Neural crest cell (in vitro differentiated cells): ENCODE measurements at regions not wholly inside any gene's neighbourhood (a gene's known extent, or its start where the extent isn't known, plus 50 kb on each side); places are given as distances from the start of the nearest gene placed in this dataset.

Experiments used
- DNase-seq: peaks from one replicate; pipeline ENCODE4 v3.0.0; 2021; ENCODE audit warnings: low read depth, mixed read lengths, low spot score
- H3K27ac Mint-ChIP-seq: one replicate; pipeline ENCODE4 v1.8.0; 2021; ENCODE audit warnings: mild to moderate bottlenecking, mixed read lengths; ENCODE audit not compliant: unreplicated experiment
- H3K27me3 Mint-ChIP-seq: 2 replicates; pipeline ENCODE4 v1.8.0; 2021; ENCODE audit warnings: low read depth, mild to moderate bottlenecking, mixed read lengths
- H3K36me3 Mint-ChIP-seq: 2 replicates; pipeline ENCODE4 v1.8.0; 2021; ENCODE audit warnings: low read depth, mild to moderate bottlenecking, mixed read lengths
- H3K4me1 Mint-ChIP-seq: 2 replicates; pipeline ENCODE4 v1.8.0; 2021; ENCODE audit warnings: mixed read lengths
- H3K4me3 Mint-ChIP-seq: one replicate; pipeline ENCODE4 v1.8.0; 2021; ENCODE audit warnings: mild to moderate bottlenecking, mixed read lengths
- H3K9me3 Mint-ChIP-seq: 2 replicates; pipeline ENCODE4 v1.8.0; 2021; ENCODE audit warnings: mixed read lengths
- TF ChIP-seq, protein P1 (sequence below): fragments of 200-600 bp; sonication (generic); conservative IDR thresholded peaks from 2 replicates; pipeline ENCODE4 v1.5.0; 2021; ENCODE audit warnings: antibody characterized with exemption, mild to moderate bottlenecking

GRCh38 chrX:25527596-25527995 lies 511.8 kb upstream of the ARX start:
- H3K9me3 Mint-ChIP-seq: peaks cover 2% of the 10 kb centered on the region
- no peak overlapping the region for H3K27ac Mint-ChIP-seq

DNA sequence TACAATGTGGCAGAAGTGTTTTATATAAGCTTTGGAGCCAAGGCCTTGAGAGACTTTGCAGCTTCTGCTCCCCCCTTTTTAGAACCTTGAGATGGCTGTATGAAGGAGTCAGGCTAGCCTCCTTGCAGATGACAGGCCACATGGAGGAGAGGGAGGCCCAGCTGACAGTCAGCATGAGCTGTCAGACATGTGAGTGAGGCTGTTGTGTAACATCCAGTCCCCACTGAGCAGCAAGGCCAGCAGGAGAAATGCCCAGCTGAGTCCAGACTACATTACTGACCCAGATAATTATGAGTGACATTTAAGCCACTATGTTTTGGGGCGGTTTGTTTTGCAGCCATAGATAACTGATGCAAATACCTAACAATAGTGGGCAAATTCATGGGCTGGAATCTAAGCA lies 515.3 kb upstream of the ARX start:
- no peaks in the 10 kb centered on the region for H3K27me3 Mint-ChIP-seq
- H3K4me3 Mint-ChIP-seq: no peak overlapping the region
- no peaks in the 10 kb centered on the region for H3K36me3 Mint-ChIP-seq
- peaks cover 6% of the 10 kb centered on the region for H3K4me1 Mint-ChIP-seq
- no peak for DNase-seq
- TF ChIP-seq, protein P1, sequence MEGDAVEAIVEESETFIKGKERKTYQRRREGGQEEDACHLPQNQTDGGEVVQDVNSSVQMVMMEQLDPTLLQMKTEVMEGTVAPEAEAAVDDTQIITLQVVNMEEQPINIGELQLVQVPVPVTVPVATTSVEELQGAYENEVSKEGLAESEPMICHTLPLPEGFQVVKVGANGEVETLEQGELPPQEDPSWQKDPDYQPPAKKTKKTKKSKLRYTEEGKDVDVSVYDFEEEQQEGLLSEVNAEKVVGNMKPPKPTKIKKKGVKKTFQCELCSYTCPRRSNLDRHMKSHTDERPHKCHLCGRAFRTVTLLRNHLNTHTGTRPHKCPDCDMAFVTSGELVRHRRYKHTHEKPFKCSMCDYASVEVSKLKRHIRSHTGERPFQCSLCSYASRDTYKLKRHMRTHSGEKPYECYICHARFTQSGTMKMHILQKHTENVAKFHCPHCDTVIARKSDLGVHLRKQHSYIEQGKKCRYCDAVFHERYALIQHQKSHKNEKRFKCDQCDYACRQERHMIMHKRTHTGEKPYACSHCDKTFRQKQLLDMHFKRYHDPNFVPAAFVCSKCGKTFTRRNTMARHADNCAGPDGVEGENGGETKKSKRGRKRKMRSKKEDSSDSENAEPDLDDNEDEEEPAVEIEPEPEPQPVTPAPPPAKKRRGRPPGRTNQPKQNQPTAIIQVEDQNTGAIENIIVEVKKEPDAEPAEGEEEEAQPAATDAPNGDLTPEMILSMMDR: no peak
- H3K9me3 Mint-ChIP-seq: peaks cover 9% of the 10 kb centered on the region
- no peak overlapping the region for H3K27ac Mint-ChIP-seq

More at GRCh38 chrX:25527596-25527995, 511.8 kb upstream of the ARX start:
- H3K27me3 Mint-ChIP-seq: no peaks in the 10 kb centered on the region
- TF ChIP-seq, protein P1: no peak
- no peaks in the 10 kb centered on the region for H3K36me3 Mint-ChIP-seq
- H3K4me3 Mint-ChIP-seq: no peak overlapping the region
- H3K4me1 Mint-ChIP-seq: peaks cover 6% of the 10 kb centered on the region
- no peak for DNase-seq

GRCh38 chrX:25534091-25534490 lies 518.3 kb upstream of the ARX start:
- Mint-ChIP-seq H3K4me1 (no peaks in the 10 kb centered on the region), H3K27me3 (no peaks in the 10 kb centered on the region), H3K36me3 (no peaks in the 10 kb centered on the region), H3K27ac (no peak overlapping the region), H3K9me3 (peaks cover 9% of the 10 kb centered on the region), H3K4me3 (no peak overlapping the region)
- TF ChIP-seq, protein P1: no peak
- DNase-seq: no peak

DNA sequence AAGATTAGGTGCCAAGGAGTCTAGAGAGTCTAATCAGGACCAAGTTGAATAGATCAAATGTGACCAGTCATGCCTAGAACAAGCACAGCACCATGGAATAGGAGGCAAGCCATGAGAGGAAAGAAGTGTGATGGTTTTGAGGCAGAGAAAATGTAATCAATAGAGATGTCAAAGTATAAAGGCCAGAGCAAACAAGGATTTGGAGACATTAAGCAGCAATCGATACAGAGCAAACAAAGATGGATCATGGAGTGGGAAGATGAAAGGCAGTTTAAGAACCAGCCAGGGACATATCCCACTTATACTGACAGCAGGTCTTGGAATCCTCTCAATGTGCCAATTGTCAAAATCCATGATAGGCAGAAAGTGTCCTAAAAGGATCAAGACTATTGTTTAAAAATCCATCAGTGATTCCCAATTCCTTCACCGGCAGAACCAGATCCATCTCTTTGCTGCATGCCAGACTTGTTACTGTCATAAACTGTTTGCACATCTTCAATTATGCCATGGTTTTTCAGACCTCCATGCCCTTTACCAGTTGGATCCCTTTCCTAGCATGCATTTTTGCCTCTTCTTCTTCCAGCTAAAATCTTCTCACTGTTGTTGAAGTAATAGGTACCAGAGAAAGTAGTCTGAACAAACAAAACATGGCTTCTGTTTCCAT lies 520.7 kb upstream of the ARX start:
- Mint-ChIP-seq H3K4me3 (no peak overlapping the region), H3K36me3 (no peaks in the 10 kb centered on the region), H3K27ac (no peak overlapping the region), H3K4me1 (no peaks in the 10 kb centered on the region), H3K9me3 (peaks cover 12% of the 10 kb centered on the region), H3K27me3 (no peaks in the 10 kb centered on the region)
- TF ChIP-seq, protein P1: no peak
- no peak for DNase-seq

DNA sequence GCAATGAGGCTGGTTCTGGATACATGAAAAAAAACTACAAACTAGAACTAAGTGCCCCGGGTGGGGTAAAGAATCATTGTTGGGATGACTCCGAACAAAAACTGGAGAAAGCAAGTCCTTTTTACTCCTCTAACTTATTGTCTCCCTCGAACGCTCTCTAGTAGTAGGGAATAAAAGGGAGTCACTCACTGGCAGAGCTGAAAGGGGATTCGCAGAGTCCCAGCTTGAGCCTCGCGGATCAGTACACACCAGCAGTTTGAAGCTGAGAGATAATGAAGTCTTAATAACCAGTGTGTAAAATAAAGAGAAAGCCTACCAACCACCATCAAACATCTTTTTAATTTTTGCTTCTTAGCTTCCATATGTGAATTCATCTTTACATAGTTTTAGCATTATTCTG lies 521.9 kb upstream of the ARX start:
- no peaks in the 10 kb centered on the region for H3K36me3 Mint-ChIP-seq
- TF ChIP-seq, protein P1: no peak

More for the DNA sequence above, 521.9 kb upstream of the ARX start:
- H3K9me3 Mint-ChIP-seq: peaks cover 16% of the 10 kb centered on the region
- no peaks in the 10 kb centered on the region for H3K4me1 Mint-ChIP-seq
- no peak overlapping the region for H3K27ac Mint-ChIP-seq
- H3K4me3 Mint-ChIP-seq: no peak overlapping the region
- H3K27me3 Mint-ChIP-seq: no peaks in the 10 kb centered on the region
- DNase-seq: no peak
